Tibial nerve (tissue), 4 donors: ENCODE measurements at regions not wholly inside any gene's neighbourhood (a gene's known extent, or its start where the extent isn't known, plus 50 kb on each side); places are given as distances from the start of the nearest gene placed in this dataset.

Source experiments
- DNase-seq, 2 donors: peaks; one replicate each; pipeline ENCODE4 v3.0.0-alpha.2; 2019; ENCODE audit warnings: low spot score in 2 of 2
- H3K27ac ChIP-seq, 4 donors: fragments of 200-600 bp; sonication (generic) in 3 of 4; one replicate each; pipeline ENCODE4 v1.5.1; 2017 to 2019; ENCODE audit warnings: mild to moderate bottlenecking in 1 of 4
- H3K27me3 ChIP-seq, 2 donors: fragments of 200-600 bp; sonication (generic) in 1 of 2; one replicate each; pipeline versions ENCODE4 v1.5.1 to v1.6.0; 2017 to 2019
- H3K36me3 ChIP-seq, 3 donors: fragments of 200-600 bp; sonication (generic); one replicate each; pipeline ENCODE4 v1.5.1; 2018 to 2019
- H3K4me1 ChIP-seq, 4 donors: fragments of 200-600 bp; sonication (generic) in 3 of 4; one replicate each; pipeline ENCODE4 v1.5.1; 2017 to 2019
- H3K4me3 ChIP-seq, 4 donors: fragments of 200-600 bp; sonication (generic) in 3 of 4; one replicate each; pipeline ENCODE4 v1.5.1; 2017 to 2019; ENCODE audit warnings: mild to moderate bottlenecking in 1 of 4, moderate library complexity in 1 of 4
- H3K9me3 ChIP-seq, 4 donors: fragments of 200-600 bp; sonication (generic) in 3 of 4; one replicate each; pipeline ENCODE4 v1.5.1; 2017 to 2019
- EP300 ChIP-seq, 2 donors: sonication (generic); formaldehyde crosslinking; IDR thresholded peaks; one replicate each; pipeline ENCODE4 v1.6.1; 2017; ENCODE audit warnings: antibody characterized with exemption in 2 of 2, mild to moderate bottlenecking in 1 of 2
- POLR2A ChIP-seq, 2 donors: fragments of 450-650 bp; IDR thresholded peaks; one replicate each; pipeline ENCODE4 v1.6.1; 2017; ENCODE audit warnings: antibody characterized with exemption in 2 of 2, mild to moderate bottlenecking in 2 of 2, moderate library complexity in 2 of 2
- WGBS, 2 donors: methylation state at CpG; one replicate each; pipeline ENCODE4 v1.1.5; 2018; 5-methylcytosine and 5-hydroxymethylcytosine counted together
- TF ChIP-seq, protein P1 (sequence below), 5 experiments: fragments of 200-600 bp in 3 of 5; fragments of 450-650 bp in 2 of 5; sonication (generic) in 3 of 5; IDR thresholded peaks; one replicate each; pipeline ENCODE4 v1.5.1; 2016 to 2019; ENCODE audit warnings: antibody characterized with exemption in 5 of 5, mild to moderate bottlenecking in 3 of 5, moderate library complexity in 2 of 5

DNA sequence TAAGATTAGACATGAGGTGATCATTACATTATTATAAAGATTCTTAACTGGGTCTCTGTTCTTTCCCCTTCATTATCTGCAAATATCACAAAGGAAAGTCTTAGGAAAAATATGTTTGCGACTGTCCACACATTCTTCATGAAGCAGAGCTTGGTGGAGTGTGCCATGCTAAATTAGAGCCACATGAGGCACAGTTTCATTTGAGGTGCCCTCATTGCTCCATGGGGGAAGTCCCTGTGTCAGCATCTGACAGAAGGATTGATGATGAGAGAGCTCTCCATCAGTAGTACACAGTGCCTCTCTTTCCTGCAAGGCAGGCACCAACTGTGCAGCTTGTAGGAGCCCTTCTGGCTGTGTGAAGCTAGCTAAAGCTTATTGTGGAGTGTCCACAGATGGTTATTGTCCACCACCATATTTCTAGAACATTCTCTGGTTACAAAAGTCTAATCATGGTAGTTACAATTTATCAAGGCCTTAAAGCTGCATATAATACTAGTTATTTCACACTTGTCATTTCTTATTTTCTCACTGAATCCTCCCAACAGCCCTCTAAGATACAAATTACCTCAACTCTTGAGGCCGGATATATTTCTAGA lies 63.9 kb downstream of the C9orf152 start:
- Histone ChIP-seq H3K27me3 (no peaks in the 10 kb centered on the region), H3K4me3 (no peak overlapping the region), H3K4me1 (peaks cover 0 to 68% (median 44%) of the 10 kb centered on the region in 4 donors), H3K27ac (peak overlapping the region in 2 of 4 donors; percentile 1 to 29), H3K36me3 (no peaks in the 10 kb centered on the region), H3K9me3 (no peaks in the 10 kb centered on the region)
- WGBS, 2 donors, result 79 to 88% methylated on average over 2 of the region's 2 CpGs
- no peak for DNase-seq
- TF ChIP-seq EP300 (IDR thresholded peaks at IDR 0.05), result no peak
- TF ChIP-seq POLR2A (IDR thresholded peaks at IDR 0.05), result no peak
- TF ChIP-seq, protein P1, sequence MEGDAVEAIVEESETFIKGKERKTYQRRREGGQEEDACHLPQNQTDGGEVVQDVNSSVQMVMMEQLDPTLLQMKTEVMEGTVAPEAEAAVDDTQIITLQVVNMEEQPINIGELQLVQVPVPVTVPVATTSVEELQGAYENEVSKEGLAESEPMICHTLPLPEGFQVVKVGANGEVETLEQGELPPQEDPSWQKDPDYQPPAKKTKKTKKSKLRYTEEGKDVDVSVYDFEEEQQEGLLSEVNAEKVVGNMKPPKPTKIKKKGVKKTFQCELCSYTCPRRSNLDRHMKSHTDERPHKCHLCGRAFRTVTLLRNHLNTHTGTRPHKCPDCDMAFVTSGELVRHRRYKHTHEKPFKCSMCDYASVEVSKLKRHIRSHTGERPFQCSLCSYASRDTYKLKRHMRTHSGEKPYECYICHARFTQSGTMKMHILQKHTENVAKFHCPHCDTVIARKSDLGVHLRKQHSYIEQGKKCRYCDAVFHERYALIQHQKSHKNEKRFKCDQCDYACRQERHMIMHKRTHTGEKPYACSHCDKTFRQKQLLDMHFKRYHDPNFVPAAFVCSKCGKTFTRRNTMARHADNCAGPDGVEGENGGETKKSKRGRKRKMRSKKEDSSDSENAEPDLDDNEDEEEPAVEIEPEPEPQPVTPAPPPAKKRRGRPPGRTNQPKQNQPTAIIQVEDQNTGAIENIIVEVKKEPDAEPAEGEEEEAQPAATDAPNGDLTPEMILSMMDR (IDR thresholded peaks at IDR 0.05), result no peak

DNA sequence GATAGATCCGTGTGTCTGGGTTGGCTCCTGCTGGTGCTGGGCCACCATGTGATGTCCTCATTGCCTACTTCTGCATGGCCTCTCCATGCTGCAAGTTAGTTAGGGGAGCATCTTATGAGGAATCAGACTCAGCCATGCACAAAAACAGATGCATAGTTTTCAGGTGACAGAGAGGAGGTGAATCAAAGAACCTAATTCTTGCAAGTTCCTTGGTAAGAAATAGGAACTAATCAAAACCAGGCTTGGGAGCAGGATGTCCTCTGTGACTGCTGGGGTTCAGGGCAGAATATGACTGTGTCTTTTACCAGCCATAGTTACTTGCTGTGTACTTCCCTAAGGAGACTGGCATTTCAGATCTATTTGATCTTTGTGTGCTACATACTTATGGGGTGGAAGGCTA lies 61.6 kb downstream of the C9orf152 start:
- H3K4me3 ChIP-seq, result no peak overlapping the region
- H3K36me3 ChIP-seq, result no peaks in the 10 kb centered on the region
- H3K27me3 ChIP-seq, result no peaks in the 10 kb centered on the region
- H3K4me1 ChIP-seq, result peaks cover 0 to 67% (median 42%) of the 10 kb centered on the region in 4 donors
- peak overlapping the region in 2 of 4 donors; percentile 28 to 82 for H3K27ac ChIP-seq
- H3K9me3 ChIP-seq, result no peaks in the 10 kb centered on the region
- 67 to 75% methylated on average over 1 of the region's 1 CpG for WGBS, 2 donors
- TF ChIP-seq POLR2A (IDR thresholded peaks at IDR 0.05), result no peak
- DNase-seq, result no peak

DNA sequence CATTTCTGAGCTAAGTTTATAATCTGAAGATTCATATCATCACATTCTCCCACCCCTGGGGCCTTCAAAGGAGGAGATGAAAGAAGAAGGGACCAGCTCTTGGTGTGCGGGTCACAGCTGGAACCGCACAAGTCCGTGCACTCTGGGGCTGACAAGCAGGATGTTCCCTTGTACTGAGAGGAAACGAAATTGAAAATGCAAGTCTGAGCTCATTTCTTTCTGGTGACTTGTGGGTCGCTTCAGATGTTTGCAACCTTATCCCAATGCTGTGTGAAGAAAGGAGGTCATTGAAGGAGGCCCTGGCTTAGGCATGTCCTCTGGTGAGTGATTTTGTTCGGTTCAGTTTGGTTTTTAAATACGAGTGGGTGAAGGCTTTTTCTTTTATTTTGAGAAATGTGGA lies 59.6 kb downstream of the C9orf152 start:
- Histone ChIP-seq H3K9me3 (no peaks in the 10 kb centered on the region), H3K36me3 (no peaks in the 10 kb centered on the region), H3K27ac (peak overlapping the region; percentile 45 to 93 (median 75)), H3K4me1 (peaks cover 0 to 61% (median 34%) of the 10 kb centered on the region in 4 donors), H3K27me3 (no peaks in the 10 kb centered on the region), H3K4me3 (peak overlapping the region in 2 of 4 donors; percentile 10 to 19)
- DNase-seq, result no peak
- 18 to 22% methylated on average over 7 of the region's 7 CpGs for WGBS, 2 donors
- TF ChIP-seq, protein P1 (IDR thresholded peaks at IDR 0.05), result no peak
- TF ChIP-seq POLR2A (IDR thresholded peaks at IDR 0.05), result no peak
- TF ChIP-seq EP300 (IDR thresholded peaks at IDR 0.05), result peak; percentile 8 to 63

DNA sequence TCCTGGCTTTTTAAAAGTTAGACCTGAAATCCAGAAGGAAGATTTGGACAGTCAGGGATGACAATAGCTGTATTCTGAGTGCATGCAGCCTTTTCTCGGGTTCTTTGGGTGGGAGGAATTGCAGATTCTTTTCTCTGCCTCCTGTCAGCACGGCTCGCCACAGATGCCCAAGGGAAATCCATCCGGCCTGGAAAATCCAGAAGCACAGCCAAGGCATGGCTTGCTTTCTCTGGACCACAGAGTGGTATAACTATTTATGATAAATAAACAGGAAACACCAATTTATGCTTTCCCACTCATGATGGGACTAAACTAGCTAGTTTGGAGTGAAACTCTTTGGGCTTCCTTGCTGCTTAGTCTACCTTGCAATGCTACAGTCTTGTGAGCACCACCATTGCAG lies 59.1 kb downstream of the C9orf152 start:
- H3K36me3 ChIP-seq, result no peaks in the 10 kb centered on the region
- H3K27me3 ChIP-seq, result no peaks in the 10 kb centered on the region
- peak overlapping the region; percentile 45 to 93 (median 75) for H3K27ac ChIP-seq
- TF ChIP-seq POLR2A (IDR thresholded peaks at IDR 0.05), result no peak
- TF ChIP-seq EP300 (IDR thresholded peaks at IDR 0.05), result no peak
- TF ChIP-seq, protein P1 (IDR thresholded peaks at IDR 0.05), result no peak
- 8 to 17% methylated on average over 4 of the region's 4 CpGs for WGBS, 2 donors
- H3K9me3 ChIP-seq, result no peaks in the 10 kb centered on the region
- H3K4me1 ChIP-seq, result peaks cover 0 to 55% (median 33%) of the 10 kb centered on the region in 4 donors
- H3K4me3 ChIP-seq, result peak overlapping the region in 2 of 4 donors; percentile 10 to 19
- DNase-seq, result no peak
